ENCODE measurements at regions not wholly inside any gene's neighbourhood (a gene's known extent, or its start where the extent isn't known, plus 50 kb on each side); places are given as distances from the start of the nearest gene placed in this dataset.

- no peaks in the 10 kb centered on the region for H3K36me3 Mint-ChIP-seq (ENCODE audit: low read depth)
- no peak overlapping the region for H3K4me3 Mint-ChIP-seq
- H3K27ac Mint-ChIP-seq = no peak overlapping the region
- no peak for TF ChIP-seq CTCF (IDR thresholded peaks at IDR 0.05)
- no peaks in the 10 kb centered on the region for H3K4me1 Mint-ChIP-seq (ENCODE audit: low read depth)
- no peak for DNase-seq
- H3K27me3 Mint-ChIP-seq (ENCODE audit: insufficient read depth) = no peaks in the 10 kb centered on the region
- peaks cover 28% of the 10 kb centered on the region for H3K9me3 Mint-ChIP-seq
Observed at GRCh38 chr2:107466241-107466640, 360.5 kb upstream of the RGPD4 start.

GRCh38 chr2:107466984-107467773, 359.5 kb upstream of the RGPD4 start:
- H3K27ac Mint-ChIP-seq = no peak overlapping the region
- H3K27me3 Mint-ChIP-seq (ENCODE audit: insufficient read depth) = no peaks in the 10 kb centered on the region

GRCh38 chr2:107469437-107469995, 357.2 kb upstream of the RGPD4 start:
- Mint-ChIP-seq H3K4me1 (ENCODE audit: low read depth) (no peaks in the 10 kb centered on the region), H3K27ac (no peak overlapping the region), H3K27me3 (ENCODE audit: insufficient read depth) (no peaks in the 10 kb centered on the region), H3K9me3 (peaks cover 22% of the 10 kb centered on the region), H3K36me3 (ENCODE audit: low read depth) (no peaks in the 10 kb centered on the region), H3K4me3 (no peak overlapping the region)
- TF ChIP-seq CTCF (IDR thresholded peaks at IDR 0.05) = no peak
- DNase-seq = no peak

More at GRCh38 chr2:107466984-107467773, 359.5 kb upstream of the RGPD4 start:
- TF ChIP-seq CTCF (IDR thresholded peaks at IDR 0.05) = no peak
- Mint-ChIP-seq H3K36me3 (ENCODE audit: low read depth) (no peaks in the 10 kb centered on the region), H3K4me1 (ENCODE audit: low read depth) (no peaks in the 10 kb centered on the region), H3K4me3 (no peak overlapping the region), H3K9me3 (peaks cover 22% of the 10 kb centered on the region)
- DNase-seq = no peak

- no peak for DNase-seq
- Mint-ChIP-seq H3K9me3 (peaks cover 33% of the 10 kb centered on the region), H3K27me3 (ENCODE audit: insufficient read depth) (no peaks in the 10 kb centered on the region), H3K36me3 (ENCODE audit: low read depth) (no peaks in the 10 kb centered on the region), H3K27ac (no peak overlapping the region), H3K4me1 (ENCODE audit: low read depth) (no peaks in the 10 kb centered on the region), H3K4me3 (no peak overlapping the region)
- TF ChIP-seq CTCF (IDR thresholded peaks at IDR 0.05) = no peak
Observed at GRCh38 chr2:107473150-107473549, 353.5 kb upstream of the RGPD4 start.

- no peak overlapping the region for H3K27ac Mint-ChIP-seq
- DNase-seq = no peak
- H3K9me3 Mint-ChIP-seq = peaks cover 28% of the 10 kb centered on the region
- no peak for TF ChIP-seq CTCF (IDR thresholded peaks at IDR 0.05)
- H3K4me3 Mint-ChIP-seq = no peak overlapping the region
- no peaks in the 10 kb centered on the region for H3K36me3 Mint-ChIP-seq (ENCODE audit: low read depth)
- H3K4me1 Mint-ChIP-seq (ENCODE audit: low read depth) = no peaks in the 10 kb centered on the region
- H3K27me3 Mint-ChIP-seq (ENCODE audit: insufficient read depth) = no peaks in the 10 kb centered on the region; the same call in 1 of the 2 replicates
Observed at GRCh38 chr2:107475859-107476258, 350.8 kb upstream of the RGPD4 start.

Data from HFFc6 (cell line).